ENCODE measurements at regions not wholly inside any gene's neighbourhood (a gene's known extent, or its start where the extent isn't known, plus 50 kb on each side); places are given as distances from the start of the nearest gene placed in this dataset.
"Not testable (repeated sequence)": the region's sequence is repeated elsewhere in the genome, so short reads cannot be mapped to it uniquely, and the experiment has no call there.

GRCh38 chr17:71558901-71559300, 561.9 kb upstream of the SOX9 start:
- Mint-ChIP-seq H3K4me1 (ENCODE audit: low read depth) (no peaks in the 10 kb centered on the region), H3K36me3 (ENCODE audit: low read depth) (no peaks in the 10 kb centered on the region), H3K4me3 (ENCODE audit: low read depth) (no peak overlapping the region), H3K27ac (no peak overlapping the region), H3K27me3 (ENCODE audit: low read depth) (no peaks in the 10 kb centered on the region), H3K9me3 (peaks cover 32% of the 10 kb centered on the region)
- no peak for DNase-seq (ENCODE audit: low spot score)
- intact Hi-C loops (cut with micrococcal nuclease) = no loop called here

GRCh38 chr17:71572343-71572742, 548.5 kb upstream of the SOX9 start:
- no peak for DNase-seq (ENCODE audit: low spot score)
- Mint-ChIP-seq H3K9me3 (peaks cover 7% of the 10 kb centered on the region), H3K36me3 (ENCODE audit: low read depth) (no peaks in the 10 kb centered on the region), H3K27ac (no peak overlapping the region), H3K4me1 (ENCODE audit: low read depth) (no peaks in the 10 kb centered on the region), H3K27me3 (ENCODE audit: low read depth) (no peaks in the 10 kb centered on the region), H3K4me3 (ENCODE audit: low read depth) (no peak overlapping the region)
- intact Hi-C loops (cut with micrococcal nuclease) = no loop called here

- no peak for DNase-seq (ENCODE audit: low spot score)
- intact Hi-C loops (cut with micrococcal nuclease) = no loop called here
- H3K9me3 Mint-ChIP-seq = peaks cover 15% of the 10 kb centered on the region
- H3K4me1 Mint-ChIP-seq (ENCODE audit: low read depth) = no peaks in the 10 kb centered on the region
- no peak overlapping the region for H3K4me3 Mint-ChIP-seq (ENCODE audit: low read depth)
- H3K27me3 Mint-ChIP-seq (ENCODE audit: low read depth) = no peaks in the 10 kb centered on the region
- H3K36me3 Mint-ChIP-seq (ENCODE audit: low read depth) = no peaks in the 10 kb centered on the region
- H3K27ac Mint-ChIP-seq = no peak overlapping the region
Measured at GRCh38 chr17:71578446-71578845, 542.4 kb upstream of the SOX9 start.

- Mint-ChIP-seq H3K27me3 (ENCODE audit: low read depth) (no peaks in the 10 kb centered on the region), H3K9me3 (peaks cover 18% of the 10 kb centered on the region)
- intact Hi-C loops (cut with micrococcal nuclease) = no loop called here
Measured at GRCh38 chr17:71580220-71580619, 540.6 kb upstream of the SOX9 start.

GRCh38 chr17:71585540-71585939, 535.3 kb upstream of the SOX9 start:
- intact Hi-C loops (cut with micrococcal nuclease) = no loop called here

More at GRCh38 chr17:71580220-71580619, 540.6 kb upstream of the SOX9 start:
- H3K27ac Mint-ChIP-seq = no peak overlapping the region
- H3K4me1 Mint-ChIP-seq (ENCODE audit: low read depth) = no peaks in the 10 kb centered on the region
- no peaks in the 10 kb centered on the region for H3K36me3 Mint-ChIP-seq (ENCODE audit: low read depth)
- no peak overlapping the region for H3K4me3 Mint-ChIP-seq (ENCODE audit: low read depth)
- no peak for DNase-seq (ENCODE audit: low spot score)

GRCh38 chr17:71592431-71592830, 528.4 kb upstream of the SOX9 start:
- no peak for DNase-seq (ENCODE audit: low spot score)
- intact Hi-C loops (cut with micrococcal nuclease) = no loop called here
- no peaks in the 10 kb centered on the region for H3K27me3 Mint-ChIP-seq (ENCODE audit: low read depth)
- H3K4me3 Mint-ChIP-seq (ENCODE audit: low read depth) = no peak overlapping the region
- no peaks in the 10 kb centered on the region for H3K4me1 Mint-ChIP-seq (ENCODE audit: low read depth)
- H3K9me3 Mint-ChIP-seq = peaks cover 26% of the 10 kb centered on the region
- H3K27ac Mint-ChIP-seq = no peak overlapping the region
- no peaks in the 10 kb centered on the region for H3K36me3 Mint-ChIP-seq (ENCODE audit: low read depth)

More at GRCh38 chr17:71585540-71585939, 535.3 kb upstream of the SOX9 start:
- H3K4me3 Mint-ChIP-seq (ENCODE audit: low read depth) = no peak overlapping the region
- H3K9me3 Mint-ChIP-seq = peaks cover 17% of the 10 kb centered on the region
- no peak for DNase-seq (ENCODE audit: low spot score)
- no peaks in the 10 kb centered on the region for H3K27me3 Mint-ChIP-seq (ENCODE audit: low read depth)
- no peaks in the 10 kb centered on the region for H3K4me1 Mint-ChIP-seq (ENCODE audit: low read depth)
- H3K27ac Mint-ChIP-seq = no peak overlapping the region
- no peaks in the 10 kb centered on the region for H3K36me3 Mint-ChIP-seq (ENCODE audit: low read depth)

GRCh38 chr17:71593078-71593477, 527.7 kb upstream of the SOX9 start:
- intact Hi-C loops (cut with micrococcal nuclease) = no loop called here
- peaks cover 26% of the 10 kb centered on the region for H3K9me3 Mint-ChIP-seq
- no peaks in the 10 kb centered on the region for H3K36me3 Mint-ChIP-seq (ENCODE audit: low read depth)
- no peaks in the 10 kb centered on the region for H3K4me1 Mint-ChIP-seq (ENCODE audit: low read depth)
- no peaks in the 10 kb centered on the region for H3K27me3 Mint-ChIP-seq (ENCODE audit: low read depth)
- no peak overlapping the region for H3K4me3 Mint-ChIP-seq (ENCODE audit: low read depth)
- no peak for DNase-seq (ENCODE audit: low spot score)
- no peak overlapping the region for H3K27ac Mint-ChIP-seq

- H3K27ac Mint-ChIP-seq; H3K4me1 Mint-ChIP-seq (ENCODE audit: low read depth); H3K36me3 Mint-ChIP-seq (ENCODE audit: low read depth); DNase-seq (ENCODE audit: low spot score); H3K4me3 Mint-ChIP-seq (ENCODE audit: low read depth); intact Hi-C loops (cut with micrococcal nuclease); H3K27me3 Mint-ChIP-seq (ENCODE audit: low read depth): not testable (repeated sequence)
- H3K9me3 Mint-ChIP-seq = peaks cover 36% of the 10 kb centered on the region
Measured at GRCh38 chr17:71599583-71599982, 521.2 kb upstream of the SOX9 start.

GRCh38 chr17:71600137-71600789, 520.6 kb upstream of the SOX9 start:
- Mint-ChIP-seq H3K27me3 (ENCODE audit: low read depth) (no peaks in the 10 kb centered on the region), H3K9me3 (peaks cover 34% of the 10 kb centered on the region), H3K4me1 (ENCODE audit: low read depth) (no peaks in the 10 kb centered on the region), H3K27ac (no peak overlapping the region), H3K36me3 (ENCODE audit: low read depth) (no peaks in the 10 kb centered on the region), H3K4me3 (ENCODE audit: low read depth) (no peak overlapping the region)
- DNase-seq (ENCODE audit: low spot score) = no peak
- intact Hi-C loops (cut with micrococcal nuclease) = no loop called here

- intact Hi-C loops (cut with micrococcal nuclease) = no loop called here
- Mint-ChIP-seq H3K36me3 (ENCODE audit: low read depth) (no peaks in the 10 kb centered on the region), H3K4me1 (ENCODE audit: low read depth) (no peaks in the 10 kb centered on the region), H3K27ac (no peak overlapping the region), H3K9me3 (peaks cover 33% of the 10 kb centered on the region), H3K27me3 (ENCODE audit: low read depth) (no peaks in the 10 kb centered on the region), H3K4me3 (ENCODE audit: low read depth) (no peak overlapping the region)
- DNase-seq (ENCODE audit: low spot score) = no peak
Measured at GRCh38 chr17:71601894-71602504, 518.8 kb upstream of the SOX9 start.

GRCh38 chr17:71613996-71614395, 506.8 kb upstream of the SOX9 start:
- no peak for DNase-seq (ENCODE audit: low spot score)
- intact Hi-C loops (cut with micrococcal nuclease) = no loop called here
- H3K36me3 Mint-ChIP-seq (ENCODE audit: low read depth) = no peaks in the 10 kb centered on the region

GRCh38 chr17:71615820-71616219, 505.0 kb upstream of the SOX9 start:
- Mint-ChIP-seq H3K27me3 (ENCODE audit: low read depth) (no peaks in the 10 kb centered on the region), H3K4me3 (ENCODE audit: low read depth) (no peak overlapping the region), H3K9me3 (peaks cover 55% of the 10 kb centered on the region), H3K27ac (no peak overlapping the region), H3K4me1 (ENCODE audit: low read depth) (no peaks in the 10 kb centered on the region), H3K36me3 (ENCODE audit: low read depth) (no peaks in the 10 kb centered on the region)
- intact Hi-C loops (cut with micrococcal nuclease) = no loop called here
- DNase-seq (ENCODE audit: low spot score) = no peak

More at GRCh38 chr17:71613996-71614395, 506.8 kb upstream of the SOX9 start:
- H3K4me1 Mint-ChIP-seq (ENCODE audit: low read depth) = no peaks in the 10 kb centered on the region
- no peak overlapping the region for H3K27ac Mint-ChIP-seq
- H3K4me3 Mint-ChIP-seq (ENCODE audit: low read depth) = no peak overlapping the region
- H3K9me3 Mint-ChIP-seq = peaks cover 42% of the 10 kb centered on the region
- H3K27me3 Mint-ChIP-seq (ENCODE audit: low read depth) = no peaks in the 10 kb centered on the region

- H3K36me3 Mint-ChIP-seq (ENCODE audit: low read depth); DNase-seq (ENCODE audit: low spot score); H3K4me3 Mint-ChIP-seq (ENCODE audit: low read depth); H3K27me3 Mint-ChIP-seq (ENCODE audit: low read depth); intact Hi-C loops (cut with micrococcal nuclease); H3K4me1 Mint-ChIP-seq (ENCODE audit: low read depth); H3K27ac Mint-ChIP-seq: not testable (repeated sequence)
- peaks cover 61% of the 10 kb centered on the region for H3K9me3 Mint-ChIP-seq
Measured at GRCh38 chr17:71617767-71618166, 503.1 kb upstream of the SOX9 start.

All from activated T-helper 2 cell treated with anti-CD3 and anti-CD28 coated beads, Interferon-gamma antibody, Interleukin-2, Interleukin-4, amounts not matched to agents 10 μg/mL and 5 μg/mL and 100 μg/mL, durations not matched to agents 14 hours and 24 hours and 36 hours (primary cell).